Neuronal stem cell (in vitro differentiated cells): ENCODE measurements at regions not wholly inside any gene's neighbourhood (a gene's known extent, or its start where the extent isn't known, plus 50 kb on each side); places are given as distances from the start of the nearest gene placed in this dataset.
A peak's percentile ranks its signal among the peaks of the same experiment; 100 is the strongest.

Source experiments
- DNase-seq: peaks from one replicate; pipeline ENCODE4 v3.0.0-alpha.2; 2013; ENCODE audit warnings: low spot score
- H2AFZ ChIP-seq: one replicate; pipeline ENCODE4 v1.6.1; 2013; ENCODE audit warnings: mild to moderate bottlenecking, low read length, inconsistent platforms
- H2AK5ac ChIP-seq: 2 replicates; pipeline ENCODE4 v1.6.1; 2013; ENCODE audit warnings: low read depth, mild to moderate bottlenecking, inconsistent platforms, low read length, moderate library complexity, mixed read lengths
- H2BK120ac ChIP-seq: 2 replicates; pipeline ENCODE4 v1.6.1; 2013; ENCODE audit warnings: low read depth, mild to moderate bottlenecking, inconsistent platforms, low read length, moderate library complexity, mixed read lengths
- H2BK12ac ChIP-seq: one replicate; pipeline ENCODE4 v1.6.1; 2013; ENCODE audit warnings: low read length, inconsistent platforms
- H2BK15ac ChIP-seq: 2 replicates; pipeline ENCODE4 v1.6.1; 2013; ENCODE audit warnings: mild to moderate bottlenecking, low read length, inconsistent platforms, mixed read lengths
- H2BK5ac ChIP-seq: one replicate; pipeline ENCODE4 v1.6.1; 2013; ENCODE audit warnings: inconsistent platforms, mild to moderate bottlenecking, low read length, moderate library complexity
- H3K14ac ChIP-seq: one replicate; pipeline ENCODE4 v1.6.1; 2013; ENCODE audit warnings: low read length, inconsistent platforms
- H3K18ac ChIP-seq: 2 replicates; pipeline ENCODE4 v1.6.1; 2013; ENCODE audit warnings: low read length, inconsistent platforms
- H3K23ac ChIP-seq: 2 replicates; pipeline ENCODE4 v1.6.1; 2013; ENCODE audit warnings: low read depth, mild to moderate bottlenecking, mixed read lengths, low read length, inconsistent platforms; ENCODE audit not compliant: poor library complexity
- H3K27ac ChIP-seq: replicated peaks from 3 replicates; pipeline ENCODE4 v1.5.1; 2013; ENCODE audit warnings: low read length, inconsistent platforms
- H3K27me3 ChIP-seq, 3 experiments: 2 replicates each; pipeline ENCODE4 v1.6.1; 2013; ENCODE audit warnings: low read length in 3 of 3, mild to moderate bottlenecking in 2 of 3, inconsistent platforms in 1 of 3, low read depth in 1 of 3, mixed read lengths in 1 of 3, moderate library complexity in 1 of 3; ENCODE audit not compliant: control insufficient read depth in 3 of 3, insufficient read depth in 3 of 3
- H3K36me3 ChIP-seq, 2 donors: replicated peaks in 1 of 2; 2 replicates each; pipeline ENCODE4 v1.6.1; 2013; ENCODE audit warnings: low read length in 2 of 2; ENCODE audit not compliant: control insufficient read depth in 2 of 2, insufficient read depth in 2 of 2
- H3K4ac ChIP-seq: 2 replicates; pipeline ENCODE4 v1.6.1; 2013; ENCODE audit warnings: inconsistent platforms, mild to moderate bottlenecking, low read length, moderate library complexity
- H3K4me1 ChIP-seq, 2 donors: 1 replicate in 1 of 2; 2 replicates in 1 of 2; pipeline ENCODE4 v1.6.1; 2013; ENCODE audit warnings: low read length in 2 of 2, low read depth in 1 of 2; ENCODE audit not compliant: control insufficient read depth in 2 of 2, insufficient read depth in 1 of 2
- H3K4me2 ChIP-seq: one replicate; pipeline ENCODE4 v1.6.1; 2013; ENCODE audit warnings: mild to moderate bottlenecking, low read length, inconsistent platforms; ENCODE audit not compliant: insufficient read depth, poor library complexity, severe bottlenecking
- H3K4me3 ChIP-seq, 2 donors: 2 replicates each; pipeline ENCODE4 v1.5.1; 2013; ENCODE audit warnings: low read length in 2 of 2, mild to moderate bottlenecking in 2 of 2, inconsistent platforms in 1 of 2, moderate library complexity in 1 of 2
- H3K79me1 ChIP-seq: one replicate; pipeline ENCODE4 v1.6.1; 2013; ENCODE audit warnings: low read depth, mild to moderate bottlenecking, inconsistent platforms, low read length, moderate library complexity
- H3K9ac ChIP-seq: one replicate; pipeline ENCODE4 v1.6.1; 2013; ENCODE audit warnings: mild to moderate bottlenecking, low read depth, low read length, inconsistent platforms; ENCODE audit not compliant: poor library complexity
- H3K9me3 ChIP-seq, 2 donors: replicated peaks in 1 of 2; 2 replicates each; pipeline versions ENCODE3 to v1.6.1; 2013; ENCODE audit warnings: low read length in 2 of 2, mild to moderate bottlenecking in 2 of 2, inconsistent platforms in 1 of 2, low read depth in 1 of 2, mixed read lengths in 1 of 2, moderate library complexity in 1 of 2; ENCODE audit not compliant: control insufficient read depth in 2 of 2, insufficient read depth in 1 of 2
- H4K8ac ChIP-seq: one replicate; pipeline ENCODE4 v1.6.1; 2013; ENCODE audit warnings: low read depth, mild to moderate bottlenecking, inconsistent platforms, low read length, moderate library complexity
- H4K91ac ChIP-seq: one replicate; pipeline ENCODE4 v1.6.1; 2013; ENCODE audit warnings: low read length, low read depth, mild to moderate bottlenecking, inconsistent platforms; ENCODE audit not compliant: poor library complexity
- WGBS, 2 donors: extraction: QIAGEN DNeasy Blood & Tissue Kit; methylation state at CpG; one replicate each; pipeline ENCODE4 v1.1.7; 2013; ENCODE audit warnings: missing lambda C conversion rate in 2 of 2, mixed read lengths in 1 of 2; ENCODE audit not compliant: insufficient read length in 2 of 2, insufficient replicate concordance in 1 of 2; ENCODE audit errors: extremely low coverage in 2 of 2; 5-methylcytosine and 5-hydroxymethylcytosine counted together

DNA sequence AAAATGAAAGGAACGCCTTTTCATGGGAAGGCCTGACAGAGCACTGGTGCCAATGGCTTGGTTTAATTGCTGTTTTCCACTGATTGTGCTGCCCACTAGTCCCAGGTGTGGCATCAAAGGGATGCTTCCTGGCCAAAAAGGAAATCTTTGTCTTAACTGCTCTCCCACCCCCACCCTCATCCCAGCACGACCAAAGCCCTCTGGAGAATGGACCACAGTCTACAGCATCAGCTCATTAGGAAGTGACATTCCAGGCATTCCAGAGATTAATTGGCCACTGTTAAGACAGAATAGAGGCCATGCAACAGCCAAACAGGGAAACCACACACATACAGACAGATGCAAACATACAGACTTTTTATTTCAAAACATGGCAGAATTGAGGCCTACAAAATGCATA is 143.2 kb downstream of the LHFPL1 start:
- H3K9ac ChIP-seq = no peak overlapping the region
- no peaks in the 10 kb centered on the region for H3K79me1 ChIP-seq
- H2BK5ac ChIP-seq = no peak overlapping the region
- no peaks in the 10 kb centered on the region for H3K9me3 ChIP-seq
- H2BK120ac ChIP-seq = no peak overlapping the region
- no peak overlapping the region for H4K91ac ChIP-seq
- H2AK5ac ChIP-seq = no peak overlapping the region
- no peak overlapping the region for H3K4me2 ChIP-seq
- H3K23ac ChIP-seq = no peak overlapping the region
- peaks cover 0 to 4% of the 10 kb centered on the region in 2 donors for H3K4me1 ChIP-seq
- H3K27ac ChIP-seq = peak overlapping the region; percentile 91
- peaks cover 0 to 7% (median 0%) of the 10 kb centered on the region in 3 experiments for H3K27me3 ChIP-seq
- H3K4ac ChIP-seq = no peak overlapping the region
- H2BK12ac ChIP-seq = no peak overlapping the region
- H3K14ac ChIP-seq = no peak overlapping the region
- WGBS, 2 donors = no CpG with 5 or more reads among the region's 2 CpGs
- H3K36me3 ChIP-seq = no peaks in the 10 kb centered on the region
- no peak overlapping the region for H2BK15ac ChIP-seq
- no peak overlapping the region for H3K18ac ChIP-seq
- no peak overlapping the region for H3K4me3 ChIP-seq
- no peak overlapping the region for H2AFZ ChIP-seq
- no peak overlapping the region for H4K8ac ChIP-seq
- DNase-seq = peak; percentile 61

DNA sequence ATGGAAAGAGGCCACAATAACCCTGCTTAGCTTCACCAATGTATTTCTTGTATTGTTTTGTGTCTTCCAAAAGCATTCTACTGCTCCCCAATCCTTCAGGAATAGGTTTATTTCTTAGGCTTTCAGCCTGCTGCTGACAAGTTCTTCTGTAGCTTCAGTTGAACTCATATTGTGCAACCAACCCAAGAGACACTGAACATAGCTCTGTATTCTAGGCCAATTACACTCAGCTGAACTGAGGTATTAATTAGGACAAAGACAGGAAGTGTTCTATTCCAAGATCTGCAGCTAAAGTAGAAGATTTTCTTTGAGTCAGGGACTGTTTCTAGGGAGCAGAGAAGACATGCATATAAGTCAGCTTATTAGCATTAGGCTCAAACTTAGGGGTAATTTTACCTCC is 151.8 kb downstream of the LHFPL1 start:
- Histone ChIP-seq H2AK5ac (no peak overlapping the region), H4K8ac (no peak overlapping the region), H3K9me3 (no peaks in the 10 kb centered on the region), H3K79me1 (no peaks in the 10 kb centered on the region), H2BK5ac (no peak overlapping the region), H2AFZ (no peak overlapping the region), H2BK15ac (no peak overlapping the region), H2BK120ac (no peak overlapping the region), H3K27me3 (no peaks in the 10 kb centered on the region), H3K14ac (no peak overlapping the region), H3K4ac (no peak overlapping the region), H3K4me2 (no peak overlapping the region), H3K23ac (no peak overlapping the region), H4K91ac (no peak overlapping the region), H2BK12ac (no peak overlapping the region), H3K4me3 (no peak overlapping the region), H3K27ac (no peak overlapping the region), H3K18ac (no peak overlapping the region), H3K36me3 (no peaks in the 10 kb centered on the region), H3K4me1 (no peaks in the 10 kb centered on the region), H3K9ac (no peak overlapping the region)
- no peak for DNase-seq

DNA sequence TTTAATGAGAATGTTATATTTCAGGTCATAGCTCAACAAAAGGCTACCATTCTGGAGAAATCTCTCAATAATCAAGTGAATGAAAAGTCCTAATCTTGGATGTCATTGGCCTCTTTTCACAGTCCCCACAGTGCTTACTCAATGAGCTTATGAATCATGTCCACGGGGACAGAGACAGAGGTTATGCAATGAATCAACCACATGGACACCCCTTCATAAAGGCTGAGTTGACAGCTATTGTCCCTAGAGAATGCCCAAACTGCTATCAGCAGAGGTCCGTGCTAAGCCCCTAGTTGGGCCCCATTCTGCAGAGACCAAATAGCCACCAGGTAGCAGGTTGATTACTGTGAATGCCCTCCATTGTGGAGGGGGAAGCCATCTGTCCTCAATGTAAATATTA is 158.1 kb downstream of the LHFPL1 start:
- H3K27me3 ChIP-seq = no peaks in the 10 kb centered on the region
- no peak for DNase-seq
- no peak overlapping the region for H3K18ac ChIP-seq
- H3K27ac ChIP-seq = no peak overlapping the region
- H4K8ac ChIP-seq = no peak overlapping the region
- no peak overlapping the region for H3K4me3 ChIP-seq
- no peak overlapping the region for H3K23ac ChIP-seq
- no peak overlapping the region for H2BK15ac ChIP-seq
- no peak overlapping the region for H3K4ac ChIP-seq
- no peak overlapping the region for H2AK5ac ChIP-seq
- H3K36me3 ChIP-seq = no peaks in the 10 kb centered on the region
- no peak overlapping the region for H2BK120ac ChIP-seq
- no peak overlapping the region for H3K9ac ChIP-seq
- H2BK12ac ChIP-seq = no peak overlapping the region
- H3K79me1 ChIP-seq = no peaks in the 10 kb centered on the region
- H3K14ac ChIP-seq = no peak overlapping the region
- no peaks in the 10 kb centered on the region for H3K9me3 ChIP-seq
- no CpG with 5 or more reads among the region's 2 CpGs for WGBS, 2 donors
- H4K91ac ChIP-seq = no peak overlapping the region
- H2AFZ ChIP-seq = no peak overlapping the region
- H3K4me1 ChIP-seq = peaks cover 0 to 2% of the 10 kb centered on the region in 2 donors
- no peak overlapping the region for H3K4me2 ChIP-seq
- H2BK5ac ChIP-seq = no peak overlapping the region

DNA sequence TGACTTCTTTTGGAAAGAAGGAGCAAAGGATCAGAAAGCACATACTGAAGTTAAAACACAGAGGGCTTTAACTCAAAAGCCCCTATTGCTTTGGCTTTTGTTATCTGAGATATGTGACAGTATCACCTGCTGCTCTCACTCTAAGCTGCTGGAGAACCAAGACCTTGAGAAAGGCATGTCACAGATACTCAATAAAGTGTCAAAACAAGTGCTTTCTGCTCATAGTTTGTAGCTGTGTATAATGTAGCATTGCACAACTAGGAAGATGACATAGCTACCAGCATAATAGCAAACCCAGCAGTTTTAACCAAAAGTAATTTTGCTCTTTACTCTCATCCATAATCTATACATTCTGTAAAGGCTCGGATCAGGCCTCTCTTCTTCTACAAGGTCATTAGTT is 159.6 kb downstream of the LHFPL1 start:
- no peak overlapping the region for H2AK5ac ChIP-seq
- no peaks in the 10 kb centered on the region for H3K79me1 ChIP-seq
- no peak for DNase-seq
- H3K23ac ChIP-seq = no peak overlapping the region
- H2BK15ac ChIP-seq = no peak overlapping the region
- H3K4me3 ChIP-seq = no peak overlapping the region
- H2BK5ac ChIP-seq = no peak overlapping the region
- H3K4me2 ChIP-seq = no peak overlapping the region
- H2BK120ac ChIP-seq = no peak overlapping the region
- peaks cover 0 to 2% of the 10 kb centered on the region in 2 donors for H3K4me1 ChIP-seq
- no peak overlapping the region for H4K91ac ChIP-seq
- no peaks in the 10 kb centered on the region for H3K27me3 ChIP-seq
- H2BK12ac ChIP-seq = no peak overlapping the region
- no peak overlapping the region for H3K18ac ChIP-seq
- no peak overlapping the region for H3K27ac ChIP-seq
- H3K14ac ChIP-seq = no peak overlapping the region
- H3K9me3 ChIP-seq = no peaks in the 10 kb centered on the region
- H3K9ac ChIP-seq = no peak overlapping the region
- no peak overlapping the region for H2AFZ ChIP-seq
- no peak overlapping the region for H4K8ac ChIP-seq
- no peaks in the 10 kb centered on the region for H3K36me3 ChIP-seq
- no peak overlapping the region for H3K4ac ChIP-seq
- WGBS, 2 donors = no CpG with 5 or more reads among the region's 1 CpG
